Transverse colon (tissue), 4 donors: ENCODE measurements at regions not wholly inside any gene's neighbourhood (a gene's known extent, or its start where the extent isn't known, plus 50 kb on each side); places are given as distances from the start of the nearest gene placed in this dataset.

Experiments
- DNase-seq: peaks from one replicate; pipeline ENCODE4 v3.0.0-alpha.2; 2019
- H3K27ac ChIP-seq, 4 donors: fragments of 200-600 bp; sonication (generic); 2 replicates each; pipeline ENCODE4 v1.5.1; 2016 to 2018; ENCODE audit warnings: inconsistent platforms in 4 of 4
- H3K27me3 ChIP-seq: fragments of 200-600 bp; sonication (generic); 2 replicates; pipeline ENCODE4 v1.5.1; 2017; ENCODE audit warnings: inconsistent platforms
- H3K36me3 ChIP-seq, 4 donors: fragments of 200-600 bp; sonication (generic); 2 replicates each; pipeline ENCODE4 v1.5.1; 2017 to 2019; ENCODE audit warnings: inconsistent platforms in 4 of 4
- H3K4me1 ChIP-seq, 4 donors: fragments of 200-600 bp; sonication (generic); 2 replicates each; pipeline ENCODE4 v1.5.1; 2017 to 2020; ENCODE audit warnings: inconsistent platforms in 4 of 4
- H3K4me3 ChIP-seq, 4 donors: fragments of 200-600 bp; sonication (generic); 1 replicate in 1 of 4; 2 replicates in 3 of 4; pipeline versions ENCODE4 v1.5.1 to v1.6.1; 2017 to 2019; ENCODE audit warnings: inconsistent platforms in 4 of 4
- H3K9me3 ChIP-seq, 2 donors: fragments of 200-600 bp; sonication (generic); 2 replicates each; pipeline ENCODE4 v1.5.1; 2017 to 2019; ENCODE audit warnings: inconsistent platforms in 2 of 2
- EP300 ChIP-seq: sonication (generic); formaldehyde crosslinking; IDR thresholded peaks from one replicate; pipeline ENCODE4 v1.6.1; 2017; ENCODE audit warnings: antibody characterized with exemption, low read depth
- POLR2A ChIP-seq: fragments of 450-650 bp; IDR thresholded peaks from one replicate; pipeline ENCODE4 v1.6.1; 2016; ENCODE audit warnings: antibody characterized with exemption, mild to moderate bottlenecking, moderate library complexity
- POLR2AphosphoS5 ChIP-seq, 3 donors: sonication (generic); formaldehyde crosslinking; IDR thresholded peaks; one replicate each; pipeline ENCODE4 v1.6.1; 2016; ENCODE audit warnings: antibody characterized with exemption in 3 of 3
- WGBS, 2 donors: methylation state at CpG; one replicate each; pipeline ENCODE4 v1.1.5; 2018; ENCODE audit warnings: low coverage in 1 of 2; 5-methylcytosine and 5-hydroxymethylcytosine counted together
- in situ Hi-C, 4 donors: fragments of 200-750 bp; cut with MboI; loops; one replicate each; pipeline versions ENCODE4 v1.15.0 to v1.15.1; 2017; ENCODE audit warnings: low sequenced_read_pairs in 3 of 4, low pct_ligation_motif_present in 1 of 4, low pct_unique_long_range_greater_than_20kb in 1 of 4
- intact Hi-C: fragments of 100-400 bp; cut with DNase I; formaldehyde crosslinking; loops from one replicate; pipeline ENCODE4 v1.15.1; 2023; ENCODE audit warnings: low total_unique reads
- TF ChIP-seq, protein P1 (sequence below), 5 experiments: fragments of 200-600 bp in 3 of 5; fragments of 450-650 bp in 2 of 5; sonication (generic) in 3 of 5; IDR thresholded peaks; 1 replicate in 2 of 5; 2 replicates in 3 of 5; pipeline ENCODE4 v1.5.1; 2016 to 2017; ENCODE audit warnings: antibody characterized with exemption in 5 of 5, inconsistent platforms in 3 of 5, mild to moderate bottlenecking in 2 of 5, moderate library complexity in 1 of 5

DNA sequence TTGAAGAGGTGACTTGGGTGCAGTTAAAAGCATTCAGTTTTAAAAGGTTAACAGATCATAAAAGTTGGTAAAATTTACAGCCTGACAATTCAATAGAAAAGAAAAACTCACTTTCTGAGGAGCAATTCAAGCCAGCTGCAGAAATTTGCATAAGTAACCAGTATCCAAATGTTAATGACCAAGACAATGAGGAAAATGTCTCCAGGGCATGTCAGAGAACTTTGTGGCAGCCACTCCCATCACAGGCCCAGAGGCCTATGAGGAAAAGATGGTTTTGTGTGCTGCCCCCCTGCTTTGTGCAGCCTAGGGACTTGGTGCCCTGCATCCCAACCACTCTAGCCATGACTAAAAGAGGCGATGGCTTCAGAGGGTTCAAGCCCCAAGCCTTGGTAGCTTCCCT lies 1406.5 kb upstream of the ACO1 start:
- Histone ChIP-seq H3K9me3 (no peaks in the 10 kb centered on the region), H3K4me1 (no peaks in the 10 kb centered on the region), H3K27ac (no peak overlapping the region), H3K36me3 (no peaks in the 10 kb centered on the region), H3K27me3 (no peaks in the 10 kb centered on the region), H3K4me3 (no peak overlapping the region)
- WGBS, 2 donors = 69% methylated on average over 1 of the region's 1 CpG; no CpG with 5 or more reads in 1 of the 2 donors
- intact Hi-C loops = no loop called here
- no peak for DNase-seq
- in situ Hi-C loops = no loop called here
- TF ChIP-seq EP300 (no peak), POLR2AphosphoS5 (IDR thresholded peaks at IDR 0.05) (no peak), POLR2A (no peak)
- TF ChIP-seq, protein P1, sequence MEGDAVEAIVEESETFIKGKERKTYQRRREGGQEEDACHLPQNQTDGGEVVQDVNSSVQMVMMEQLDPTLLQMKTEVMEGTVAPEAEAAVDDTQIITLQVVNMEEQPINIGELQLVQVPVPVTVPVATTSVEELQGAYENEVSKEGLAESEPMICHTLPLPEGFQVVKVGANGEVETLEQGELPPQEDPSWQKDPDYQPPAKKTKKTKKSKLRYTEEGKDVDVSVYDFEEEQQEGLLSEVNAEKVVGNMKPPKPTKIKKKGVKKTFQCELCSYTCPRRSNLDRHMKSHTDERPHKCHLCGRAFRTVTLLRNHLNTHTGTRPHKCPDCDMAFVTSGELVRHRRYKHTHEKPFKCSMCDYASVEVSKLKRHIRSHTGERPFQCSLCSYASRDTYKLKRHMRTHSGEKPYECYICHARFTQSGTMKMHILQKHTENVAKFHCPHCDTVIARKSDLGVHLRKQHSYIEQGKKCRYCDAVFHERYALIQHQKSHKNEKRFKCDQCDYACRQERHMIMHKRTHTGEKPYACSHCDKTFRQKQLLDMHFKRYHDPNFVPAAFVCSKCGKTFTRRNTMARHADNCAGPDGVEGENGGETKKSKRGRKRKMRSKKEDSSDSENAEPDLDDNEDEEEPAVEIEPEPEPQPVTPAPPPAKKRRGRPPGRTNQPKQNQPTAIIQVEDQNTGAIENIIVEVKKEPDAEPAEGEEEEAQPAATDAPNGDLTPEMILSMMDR (IDR thresholded peaks at IDR 0.05) = no peak

DNA sequence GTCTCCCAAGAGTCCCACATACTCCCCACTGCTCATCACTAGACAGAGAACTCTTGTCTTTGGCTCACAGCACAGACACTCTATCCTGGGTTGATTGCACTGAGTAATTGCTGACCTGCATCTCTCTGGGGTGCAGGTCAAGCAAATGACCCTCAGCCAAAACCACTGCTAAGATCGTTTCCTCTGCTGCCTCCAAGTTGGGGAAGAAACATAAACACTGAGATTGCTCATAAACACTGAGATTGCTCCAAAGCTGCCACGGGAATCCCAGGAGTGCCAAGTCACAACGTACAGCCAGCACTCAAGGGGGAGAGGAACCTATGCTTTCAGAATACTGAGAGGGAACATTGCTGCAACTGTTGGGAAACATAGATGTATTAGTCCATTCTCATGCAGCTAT lies 1402.1 kb upstream of the ACO1 start:
- no peak for DNase-seq
- 23 to 53% methylated on average over 3 of the region's 3 CpGs for WGBS, 2 donors
- Histone ChIP-seq H3K27me3 (no peaks in the 10 kb centered on the region), H3K9me3 (peaks cover 0 to 3% of the 10 kb centered on the region in 2 donors), H3K27ac (no peak overlapping the region), H3K36me3 (no peaks in the 10 kb centered on the region), H3K4me1 (no peaks in the 10 kb centered on the region), H3K4me3 (no peak overlapping the region)
- intact Hi-C loops (no loop called here), in situ Hi-C loops (no loop called here)
- TF ChIP-seq EP300 (no peak), POLR2A (no peak), POLR2AphosphoS5 (IDR thresholded peaks at IDR 0.05) (no peak)
- TF ChIP-seq, protein P1 (IDR thresholded peaks at IDR 0.05) = no peak

DNA sequence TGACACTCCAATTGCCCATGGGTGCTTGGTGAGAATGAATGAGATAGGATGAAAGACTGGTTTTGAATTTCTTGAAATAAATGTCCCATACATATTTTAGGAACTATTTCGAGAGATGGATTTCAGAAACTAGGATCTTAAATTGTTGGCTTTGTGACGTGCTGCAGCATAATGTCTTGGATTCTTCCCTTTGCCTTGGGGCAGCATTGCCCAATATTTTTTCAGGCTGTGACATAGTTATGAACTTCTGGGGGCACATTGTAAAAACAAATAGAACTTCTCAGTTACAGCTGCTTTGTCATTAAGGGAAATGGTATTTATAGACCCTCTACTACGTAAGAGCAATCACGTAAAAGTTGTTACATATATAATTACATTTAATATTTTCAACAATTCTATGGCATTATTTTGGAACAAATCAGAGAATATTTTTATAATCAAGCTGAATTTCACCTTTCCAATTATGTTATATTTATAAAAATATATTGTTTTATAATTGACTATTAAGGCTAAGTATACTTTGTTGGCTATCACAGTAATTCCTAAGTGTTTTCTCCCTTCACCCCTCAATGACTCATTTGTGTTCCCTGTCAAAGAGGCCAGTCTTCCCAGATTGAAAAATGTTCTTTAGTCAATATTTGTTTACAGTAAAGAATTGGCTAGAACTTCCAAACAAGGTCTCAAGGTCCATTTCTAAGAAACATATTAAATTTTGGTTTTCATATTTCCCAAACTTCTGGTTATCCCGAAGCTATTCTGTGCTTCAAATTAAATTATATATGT lies 1388.3 kb upstream of the ACO1 start:
- Histone ChIP-seq H3K9me3 (no peaks in the 10 kb centered on the region), H3K4me1 (no peaks in the 10 kb centered on the region), H3K36me3 (no peaks in the 10 kb centered on the region), H3K4me3 (no peak overlapping the region), H3K27ac (no peak overlapping the region), H3K27me3 (no peaks in the 10 kb centered on the region)
- intact Hi-C loops (no loop called here), in situ Hi-C loops (no loop called here)
- TF ChIP-seq POLR2A (no peak), EP300 (no peak), POLR2AphosphoS5 (IDR thresholded peaks at IDR 0.05) (no peak)
- TF ChIP-seq, protein P1 (IDR thresholded peaks at IDR 0.05) = no peak
- DNase-seq = no peak
- 77% methylated on average over 3 to 5 of the region's 5 CpGs for WGBS, 2 donors

DNA sequence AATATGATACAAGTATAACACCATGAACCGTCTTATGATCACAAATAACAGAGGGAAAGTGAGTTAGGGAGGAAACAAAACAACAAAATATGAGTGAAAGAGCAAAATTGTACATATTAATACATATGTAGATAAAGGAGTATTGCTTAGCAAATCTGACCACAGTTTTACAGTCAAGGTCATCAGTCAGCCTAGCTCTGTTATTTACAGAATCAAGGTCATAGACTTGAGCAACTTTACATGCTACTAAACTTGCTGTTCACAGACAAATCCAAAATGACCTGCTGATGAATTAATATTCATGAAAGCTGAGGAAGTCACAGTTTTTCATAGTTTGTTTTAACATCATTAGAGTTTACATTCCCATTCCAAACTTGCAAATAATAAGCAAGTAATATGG lies 1387.7 kb upstream of the ACO1 start:
- H3K27me3 ChIP-seq = no peaks in the 10 kb centered on the region
- intact Hi-C loops = no loop called here
- WGBS, 2 donors = 36 to 59% methylated on average over 1 of the region's 1 CpG
- in situ Hi-C loops = no loop called here
- H3K36me3 ChIP-seq = no peaks in the 10 kb centered on the region
- no peak overlapping the region for H3K27ac ChIP-seq
- TF ChIP-seq EP300 = no peak
- TF ChIP-seq POLR2A = no peak
- TF ChIP-seq, protein P1 (IDR thresholded peaks at IDR 0.05) = no peak
- no peak for TF ChIP-seq POLR2AphosphoS5 (IDR thresholded peaks at IDR 0.05)
- DNase-seq = no peak
- H3K4me1 ChIP-seq = no peaks in the 10 kb centered on the region
- H3K9me3 ChIP-seq = no peaks in the 10 kb centered on the region
- no peak overlapping the region for H3K4me3 ChIP-seq
